Tibial nerve (tissue), 3 donors: ENCODE measurements at regions not wholly inside any gene's neighbourhood (a gene's known extent, or its start where the extent isn't known, plus 50 kb on each side); places are given as distances from the start of the nearest gene placed in this dataset.

Source experiments
- POLR2A ChIP-seq, 2 donors: fragments of 450-650 bp; IDR thresholded peaks; one replicate each; pipeline ENCODE4 v1.6.1; 2017; ENCODE audit warnings: antibody characterized with exemption in 2 of 2, mild to moderate bottlenecking in 2 of 2, moderate library complexity in 2 of 2
- TF ChIP-seq, protein P1 (sequence below), 5 experiments: fragments of 200-600 bp in 3 of 5; fragments of 450-650 bp in 2 of 5; sonication (generic) in 3 of 5; IDR thresholded peaks; one replicate each; pipeline ENCODE4 v1.5.1; 2016 to 2019; ENCODE audit warnings: antibody characterized with exemption in 5 of 5, mild to moderate bottlenecking in 3 of 5, moderate library complexity in 2 of 5

DNA sequence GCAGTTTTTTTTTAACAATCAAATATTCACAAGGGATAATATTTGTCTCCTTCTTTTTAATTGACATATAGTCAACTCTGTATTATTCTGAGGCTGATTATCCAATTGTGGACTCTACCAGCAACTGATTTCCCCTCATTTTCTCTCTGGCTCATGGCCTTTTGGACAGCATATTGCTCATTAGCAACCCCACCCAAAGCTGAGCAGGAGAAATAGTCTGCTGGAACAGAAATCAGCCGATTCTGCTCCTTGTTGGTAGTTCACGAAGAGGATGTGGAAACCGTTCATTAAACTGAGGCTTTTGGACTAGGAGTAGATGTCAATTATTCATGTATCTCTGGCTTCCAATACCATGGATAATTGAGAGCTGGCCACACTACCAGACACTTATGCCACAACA, 428.4 kb upstream of the INTU start:
- no peak for TF ChIP-seq POLR2A (IDR thresholded peaks at IDR 0.05)
- TF ChIP-seq, protein P1, sequence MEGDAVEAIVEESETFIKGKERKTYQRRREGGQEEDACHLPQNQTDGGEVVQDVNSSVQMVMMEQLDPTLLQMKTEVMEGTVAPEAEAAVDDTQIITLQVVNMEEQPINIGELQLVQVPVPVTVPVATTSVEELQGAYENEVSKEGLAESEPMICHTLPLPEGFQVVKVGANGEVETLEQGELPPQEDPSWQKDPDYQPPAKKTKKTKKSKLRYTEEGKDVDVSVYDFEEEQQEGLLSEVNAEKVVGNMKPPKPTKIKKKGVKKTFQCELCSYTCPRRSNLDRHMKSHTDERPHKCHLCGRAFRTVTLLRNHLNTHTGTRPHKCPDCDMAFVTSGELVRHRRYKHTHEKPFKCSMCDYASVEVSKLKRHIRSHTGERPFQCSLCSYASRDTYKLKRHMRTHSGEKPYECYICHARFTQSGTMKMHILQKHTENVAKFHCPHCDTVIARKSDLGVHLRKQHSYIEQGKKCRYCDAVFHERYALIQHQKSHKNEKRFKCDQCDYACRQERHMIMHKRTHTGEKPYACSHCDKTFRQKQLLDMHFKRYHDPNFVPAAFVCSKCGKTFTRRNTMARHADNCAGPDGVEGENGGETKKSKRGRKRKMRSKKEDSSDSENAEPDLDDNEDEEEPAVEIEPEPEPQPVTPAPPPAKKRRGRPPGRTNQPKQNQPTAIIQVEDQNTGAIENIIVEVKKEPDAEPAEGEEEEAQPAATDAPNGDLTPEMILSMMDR (IDR thresholded peaks at IDR 0.05) = no peak
